ENCODE measurements at regions not wholly inside any gene's neighbourhood (a gene's known extent, or its start where the extent isn't known, plus 50 kb on each side); places are given as distances from the start of the nearest gene placed in this dataset.

DNA sequence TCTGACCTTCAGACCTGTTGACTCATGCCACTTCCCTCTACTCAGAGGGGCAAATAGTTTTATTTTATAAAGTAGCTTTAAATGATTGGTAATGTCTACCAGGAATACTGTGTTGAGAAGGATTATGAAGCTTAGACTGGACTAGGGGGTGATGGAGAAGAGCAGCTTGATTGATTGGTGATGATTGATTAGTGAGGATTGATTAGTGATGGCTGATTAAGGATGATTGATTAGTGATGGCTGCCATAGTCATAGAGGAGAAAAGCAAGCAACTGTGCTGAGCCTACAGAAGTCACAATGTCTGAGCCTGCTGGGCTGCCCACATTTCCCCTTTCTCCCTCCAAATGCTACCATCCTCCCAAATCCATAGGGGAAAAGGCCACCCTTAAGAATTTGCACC is 206.8 kb upstream of the SALL1 start:
- DNase-seq = no peak

GRCh38 chr16:51355875-51356274 is 204.8 kb upstream of the SALL1 start:
- DNase-seq = no peak

DNA sequence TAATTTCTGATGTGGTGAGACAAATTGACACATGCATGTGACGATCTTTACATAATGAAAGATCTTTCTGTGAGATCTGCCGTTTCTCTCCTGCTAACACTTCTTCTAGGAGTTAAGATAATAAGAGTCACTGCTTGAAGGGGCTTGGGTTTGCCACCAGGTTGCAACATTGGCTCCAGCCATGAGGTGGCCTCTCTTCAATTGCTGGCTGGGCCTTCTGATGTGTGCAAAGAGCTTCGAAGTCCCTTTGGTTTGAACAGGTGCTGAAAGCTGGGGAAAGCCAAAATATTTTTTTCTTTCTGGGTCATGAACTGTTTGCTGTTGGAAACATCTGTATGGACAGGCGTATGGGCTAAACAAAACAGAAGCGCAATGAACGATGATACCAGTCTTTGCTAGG is 204.1 kb upstream of the SALL1 start:
- DNase-seq = no peak

DNA sequence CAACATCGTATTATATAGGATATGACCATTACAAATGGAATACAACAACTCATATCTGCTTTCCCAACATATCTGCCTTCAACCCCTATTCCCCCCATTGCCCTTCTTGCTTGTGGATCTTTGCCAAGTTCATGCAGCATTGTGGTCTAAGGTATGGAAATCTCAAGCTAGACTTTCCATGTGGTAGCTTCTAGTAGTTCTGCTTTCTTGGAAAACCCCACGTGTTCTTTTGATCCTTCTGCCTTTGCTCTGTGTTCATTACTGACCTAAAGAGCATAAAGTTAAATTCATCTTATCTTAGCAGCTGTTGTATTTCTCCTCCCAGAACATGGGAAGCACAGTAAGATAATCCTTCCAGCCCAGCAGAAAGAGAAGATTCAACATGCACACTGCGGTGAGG is 202.0 kb upstream of the SALL1 start:
- no peak for DNase-seq

- DNase-seq = no peak
Observed at GRCh38 chr16:51349626-51350025, 198.6 kb upstream of the SALL1 start.

- no peak for DNase-seq
Observed at GRCh38 chr16:51343411-51343810, 192.3 kb upstream of the SALL1 start.

- DNase-seq = no peak
Observed at GRCh38 chr16:51341204-51341603, 190.1 kb upstream of the SALL1 start.

DNA sequence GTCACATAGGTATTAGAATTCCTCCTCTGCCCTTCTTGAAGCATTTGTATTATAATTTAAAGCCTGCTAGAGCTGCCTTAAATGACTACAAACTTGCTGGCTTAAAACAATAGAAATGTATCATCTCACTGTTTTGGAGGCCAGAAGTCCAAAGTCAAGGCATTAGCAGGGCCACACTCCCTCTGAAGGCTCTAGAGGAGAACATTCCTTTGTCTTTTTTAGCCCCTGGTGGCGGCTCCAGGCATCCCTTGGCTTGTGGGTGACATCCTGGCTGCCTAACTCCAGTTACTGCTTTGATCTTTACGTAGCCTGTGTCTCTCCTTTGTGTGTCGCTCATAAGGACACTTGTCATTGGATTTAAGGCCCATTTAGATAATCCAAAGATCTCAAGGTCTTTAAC is 186.6 kb upstream of the SALL1 start:
- DNase-seq = no peak

- DNase-seq = no peak
Observed at GRCh38 chr16:51328733-51329132, 177.7 kb upstream of the SALL1 start.

DNA sequence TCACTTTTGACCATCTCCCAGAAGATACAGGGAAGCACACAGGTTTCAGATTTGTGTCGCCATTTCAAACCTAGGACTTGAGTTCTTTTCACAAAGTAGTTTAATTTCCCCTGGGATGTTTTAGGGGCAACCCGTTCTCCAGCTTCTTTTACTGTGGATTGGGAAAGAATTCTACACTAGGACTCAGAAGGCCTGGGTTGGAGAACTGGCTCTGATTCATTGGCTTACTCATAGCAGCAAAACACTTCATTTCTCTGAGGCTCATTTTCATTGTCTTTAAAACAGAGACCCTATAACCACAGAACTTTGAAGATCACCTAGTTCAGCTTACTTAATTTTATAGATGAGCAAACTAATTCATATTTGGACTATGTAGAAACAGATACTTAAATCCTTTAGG is 175.9 kb upstream of the SALL1 start:
- no peak for DNase-seq

DNA sequence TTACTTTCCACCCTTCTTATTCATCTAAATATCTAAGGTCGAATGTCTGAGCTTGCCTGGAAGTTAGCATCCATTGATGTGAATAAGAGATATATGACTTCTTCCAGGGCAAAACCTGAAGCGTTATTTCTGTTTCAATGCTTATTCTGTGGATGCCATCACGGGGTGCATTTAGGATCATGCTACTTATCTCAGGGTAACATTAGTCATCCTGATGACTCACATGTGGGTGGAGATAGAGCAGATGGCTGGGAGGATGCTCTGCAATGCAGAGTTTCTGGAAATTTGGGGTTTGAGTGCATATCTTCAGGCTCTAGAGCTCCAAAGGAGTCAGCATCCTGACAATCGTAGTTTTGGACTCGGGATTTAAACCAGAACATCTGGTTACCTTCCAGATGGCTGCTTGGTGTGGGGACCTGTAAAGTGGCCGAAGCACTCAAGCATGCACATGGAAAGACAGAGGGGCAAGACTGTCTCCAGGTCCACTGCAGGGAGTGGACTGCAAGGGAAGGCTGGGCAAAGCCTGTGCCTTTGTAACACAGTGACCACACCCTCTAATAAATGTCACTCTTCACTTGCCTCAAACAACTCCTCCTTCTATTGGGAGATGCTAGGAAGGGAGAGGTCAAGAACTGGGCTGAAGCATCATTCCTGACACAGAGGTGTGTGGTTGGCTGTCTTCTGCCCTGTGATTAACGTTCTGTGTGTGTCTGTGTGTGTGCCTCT is 175.2 kb upstream of the SALL1 start:
- DNase-seq = no peak

DNA sequence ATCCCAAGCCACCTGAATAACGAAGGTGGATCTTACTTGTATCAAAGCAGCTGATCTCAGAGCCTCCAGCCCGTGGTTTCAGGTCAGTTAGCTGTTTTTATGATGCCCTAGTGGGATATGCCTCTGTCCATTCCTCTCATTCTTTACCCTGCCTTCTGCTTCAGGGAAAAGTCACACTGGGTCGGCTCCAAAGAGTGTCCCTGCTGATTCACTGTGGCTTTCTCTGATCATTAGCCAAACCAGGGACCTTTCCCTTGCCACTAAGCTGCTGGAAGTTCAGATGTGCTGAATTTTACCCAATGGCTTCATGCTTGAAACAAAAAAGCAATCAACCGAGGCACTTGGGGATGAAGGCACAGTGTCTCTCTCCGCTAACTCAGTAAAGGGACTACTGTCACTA is 170.2 kb upstream of the SALL1 start:
- DNase-seq = no peak

GRCh38 chr16:51317575-51317974 is 166.5 kb upstream of the SALL1 start:
- no peak for DNase-seq

DNA sequence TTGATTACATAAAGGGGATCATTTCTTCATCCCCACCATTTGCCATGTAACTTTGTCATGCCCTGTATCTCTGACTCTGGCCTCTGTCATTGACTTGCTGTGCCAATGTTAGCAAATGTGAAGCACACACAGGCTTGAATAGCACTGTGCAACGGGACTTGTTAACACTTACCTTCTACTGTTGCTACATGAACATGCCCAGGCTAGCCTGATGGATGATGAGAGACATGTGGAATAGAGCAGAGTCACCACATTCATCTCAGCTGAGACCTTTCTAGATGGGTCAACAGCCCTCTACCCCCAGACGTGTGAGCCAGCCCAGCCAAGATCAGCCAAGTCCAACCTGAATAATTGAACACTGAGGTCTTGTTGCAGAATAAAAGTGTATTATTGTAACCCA is 162.1 kb upstream of the SALL1 start:
- no peak for DNase-seq

GRCh38 chr16:51312363-51313150 is 161.5 kb upstream of the SALL1 start:
- DNase-seq = no peak

DNA sequence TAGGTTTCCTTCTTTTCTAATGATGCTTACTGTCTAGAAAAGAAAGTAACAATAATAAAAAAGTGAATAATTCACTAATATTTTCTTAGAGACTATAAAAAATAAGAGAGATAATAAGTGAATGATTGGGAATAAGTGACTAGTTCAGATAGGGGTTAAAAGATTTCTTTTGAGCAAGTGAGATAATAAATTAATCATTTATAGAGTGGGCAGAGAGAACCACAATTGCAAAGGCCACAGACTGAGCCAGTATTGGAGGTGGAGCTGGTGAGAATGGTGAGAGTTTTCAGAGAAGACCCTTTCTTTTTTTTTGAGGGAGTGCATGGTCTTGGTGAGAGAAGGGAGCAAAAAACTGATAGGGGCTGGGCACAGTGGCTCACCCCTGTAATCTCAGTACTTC is 159.1 kb upstream of the SALL1 start:
- DNase-seq = no peak

- no peak for DNase-seq
Observed at GRCh38 chr16:51306886-51307595, 156.0 kb upstream of the SALL1 start.

- DNase-seq = no peak
Observed at GRCh38 chr16:51306116-51306515, 155.0 kb upstream of the SALL1 start.

DNA sequence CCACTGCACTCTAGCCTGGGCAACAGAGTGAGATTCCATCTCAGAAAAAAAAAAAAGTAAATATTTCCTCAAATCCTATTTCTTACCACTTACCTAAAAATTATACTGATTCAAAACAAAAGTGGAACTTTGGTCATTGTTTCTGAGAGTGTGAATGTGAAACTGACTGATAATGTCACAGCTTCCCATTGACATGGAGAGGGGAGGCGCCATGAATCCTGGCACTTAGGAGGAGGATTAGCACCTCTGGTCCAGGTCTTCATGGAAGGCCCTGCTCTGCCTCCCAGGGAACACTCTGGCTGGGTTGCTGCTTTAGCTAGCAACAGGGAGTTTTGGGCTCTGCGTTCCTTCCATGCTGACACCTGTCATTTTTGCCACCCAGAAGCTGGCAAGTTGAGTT is 154.3 kb upstream of the SALL1 start:
- no peak for DNase-seq

- DNase-seq = no peak
Observed at GRCh38 chr16:51302042-51302441, 151.0 kb upstream of the SALL1 start.

GRCh38 chr16:51298800-51299199 is 147.7 kb upstream of the SALL1 start:
- DNase-seq = no peak

DNA sequence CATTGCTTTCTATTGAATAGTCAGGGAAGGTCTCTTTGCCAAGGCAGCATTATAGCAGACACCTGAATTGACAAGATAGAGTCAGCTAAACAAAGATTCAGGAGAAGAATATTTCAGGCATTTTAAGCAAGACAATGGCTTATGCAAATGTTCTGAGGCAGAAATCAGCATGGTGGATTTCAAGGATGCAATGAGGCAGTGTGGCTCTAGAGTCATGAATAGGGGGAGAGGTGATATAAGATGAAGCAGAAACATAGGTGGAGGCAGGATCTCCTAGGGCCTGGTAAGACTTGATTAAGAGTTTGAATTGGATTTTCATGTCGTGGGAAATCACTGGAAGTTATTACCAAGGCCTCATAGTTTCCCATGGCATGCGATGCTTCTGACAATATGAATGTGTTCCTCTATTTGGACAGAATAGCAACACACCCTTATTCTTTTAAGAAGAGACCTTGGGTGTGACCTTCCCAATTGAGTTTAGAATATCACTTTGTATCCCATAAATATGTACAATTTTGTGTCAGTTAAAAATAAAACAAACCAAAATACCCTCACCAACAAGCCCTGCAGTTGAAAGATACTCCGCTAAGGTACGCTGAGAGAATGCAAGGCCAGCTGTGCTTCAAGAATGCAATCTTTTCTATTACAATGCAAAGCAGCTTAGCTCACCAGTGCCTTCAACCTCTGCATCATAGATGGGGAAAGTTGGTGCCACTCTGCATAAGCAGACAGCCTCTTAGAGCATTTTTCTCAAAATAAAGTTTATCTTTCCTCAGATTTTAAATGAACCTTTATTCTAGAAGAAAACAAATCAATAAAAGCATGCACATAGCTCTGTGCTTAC is 139.6 kb upstream of the SALL1 start:
- no peak for DNase-seq

DNA sequence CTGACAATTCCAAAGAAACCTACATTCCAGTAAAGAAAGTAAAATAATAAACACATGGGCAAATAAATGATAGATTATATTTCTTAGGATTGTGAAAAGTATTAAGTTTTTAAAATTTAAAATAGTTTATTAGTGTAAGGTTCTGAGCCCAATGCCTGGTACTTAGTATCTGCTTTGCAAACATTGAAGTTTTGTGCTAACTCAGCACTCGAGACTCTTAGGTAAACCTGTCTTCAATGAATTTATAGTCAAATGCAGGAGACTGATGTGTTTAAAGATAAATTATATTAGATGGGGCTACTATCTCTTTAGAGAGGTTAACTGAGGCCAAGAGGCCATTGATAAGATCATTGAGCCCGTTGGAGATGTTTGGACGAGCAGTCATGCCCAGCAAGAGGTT is 138.3 kb upstream of the SALL1 start:
- DNase-seq = no peak
